A673 (cell line): ENCODE measurements at regions not wholly inside any gene's neighbourhood (a gene's known extent, or its start where the extent isn't known, plus 50 kb on each side); places are given as distances from the start of the nearest gene placed in this dataset.

Experiments
- CTCF ChIP-seq: fragments of 300-800, 200-600 bp; sonication (generic); conservative IDR thresholded peaks from 2 replicates; pipeline ENCODE4 v1.5.1; 2017; ENCODE audit warnings: low read depth, mild to moderate bottlenecking, antibody characterized with exemption, low read length, moderate library complexity, mixed read lengths
- EZH2 ChIP-seq: fragments of 200-600 bp; sonication (generic); IDR thresholded peaks from 2 replicates; pipeline ENCODE4 v1.6.1; 2017; ENCODE audit warnings: borderline replicate concordance, low read depth, mild to moderate bottlenecking, mixed read lengths, antibody characterized with exemption, low read length; ENCODE audit not compliant: poor library complexity, severe bottlenecking

- TF ChIP-seq CTCF (no peak), EZH2 (no peak)
Measured at GRCh38 chr7:81460250-81461045, 309.4 kb downstream of the HGF start.
